GM12878 (cell line): ENCODE measurements at regions not wholly inside any gene's neighbourhood (a gene's known extent, or its start where the extent isn't known, plus 50 kb on each side); places are given as distances from the start of the nearest gene placed in this dataset.

Source experiments
- ATAC-seq: fragments of 200-7000 bp; cut with Tn5 transposase; 3 replicates; pipeline ENCODE4 v1.9.1; 2020; ENCODE audit warnings: mild to moderate bottlenecking, moderate library complexity
- BruUV-seq: library from RNA; stranded (reverse); fragments of 400-500 nt; replicated peaks from 2 replicates; lab custom pipeline; 2021; lab: Mats Ljungman, UMichigan
- CTCF ChIA-PET: fragments of 300-600 bp; sonication (Branson Sonifier 250); formaldehyde crosslinking; extraction: SDS; loops from one replicate; lab custom pipeline; 2021; ENCODE audit warnings: inconsistent platforms; lab: Yijun Ruan, JAX
- POLR2A ChIA-PET: fragments of 350-600 bp; formaldehyde crosslinking; extraction: SDS; loops from one replicate; lab custom pipeline; 2021; ENCODE audit warnings: inconsistent platforms; lab: Charles Lee
- RAD21 ChIA-PET: fragments of 300-600 bp; sonication (Branson Sonifier 250); formaldehyde crosslinking; loops from one replicate; lab custom pipeline; 2023; ENCODE audit warnings: antibody characterized with exemption; ENCODE audit not compliant: unreplicated experiment; lab: Charles Lee
- SMC1A ChIA-PET: fragments of 300-600 bp; sonication (Branson Sonifier 250); formaldehyde crosslinking; loops from one replicate; lab custom pipeline; 2023; ENCODE audit not compliant: unreplicated experiment, uncharacterized antibody; lab: Charles Lee
- DNase-seq: peaks from one replicate; pipeline ENCODE4 v3.0.0-alpha.2; 2011; ENCODE audit warnings: low read depth, low spot score
- FAIRE-seq: peaks from 3 replicates; lab custom pipeline; 2011; peaks lifted over from hg19 to GRCh38; lab: Jason Lieb, UNC
- H2AFZ ChIP-seq: 2 replicates; pipeline ENCODE4 v1.6.0; 2011; ENCODE audit warnings: low read depth, low read length, control low read depth; ENCODE audit not compliant: control insufficient read depth
- H3K27ac ChIP-seq: 2 replicates; pipeline ENCODE4 v1.5.1; 2011; ENCODE audit warnings: control low read depth; ENCODE audit not compliant: control insufficient read depth, insufficient read depth
- H3K27me3 ChIP-seq, 2 experiments: replicated peaks in 1 of 2; 2 replicates each; pipeline versions ENCODE4 v1.6.0 to v1.6.1; 2011; ENCODE audit warnings: low read length in 1 of 2; ENCODE audit not compliant: control insufficient read depth in 2 of 2, insufficient read depth in 2 of 2
- H3K36me3 ChIP-seq, 2 experiments: 2 replicates each; pipeline ENCODE4 v1.5.1; 2011; ENCODE audit warnings: low read length in 1 of 2; ENCODE audit not compliant: control insufficient read depth in 2 of 2, insufficient read depth in 2 of 2
- H3K4me1 ChIP-seq: 2 replicates; pipeline ENCODE4 v1.6.1; 2011; ENCODE audit warnings: mild to moderate bottlenecking, low read length, moderate library complexity, mixed read lengths; ENCODE audit not compliant: control insufficient read depth, insufficient read depth
- H3K4me2 ChIP-seq: 2 replicates; pipeline ENCODE4 v1.6.0; 2011; ENCODE audit warnings: control low read depth; ENCODE audit not compliant: control insufficient read depth, insufficient read depth
- H3K4me3 ChIP-seq: fragments of 200-600 bp; sonication (generic); 2 replicates; pipeline ENCODE4 v1.5.1; 2016
- H3K79me2 ChIP-seq: 2 replicates; pipeline ENCODE4 v1.6.0; 2011; ENCODE audit warnings: low read length; ENCODE audit not compliant: control insufficient read depth, insufficient read depth
- H3K9ac ChIP-seq: 2 replicates; pipeline ENCODE4 v1.8.0; 2011; ENCODE audit warnings: low read length, control low read depth, mixed read lengths; ENCODE audit not compliant: control insufficient read depth, insufficient read depth
- H3K9me3 ChIP-seq: replicated peaks from 3 replicates; pipeline ENCODE4 v1.5.1; 2011; ENCODE audit warnings: mild to moderate bottlenecking, low read length; ENCODE audit not compliant: control insufficient read depth, insufficient read depth
- H4K20me1 ChIP-seq: 2 replicates; pipeline ENCODE4 v1.6.0; 2011; ENCODE audit not compliant: control insufficient read depth, insufficient read depth
- BHLHE40 ChIP-seq, 2 experiments: fragments of 450-650 bp in 1 of 2; IDR thresholded peaks; 2 replicates each; pipeline ENCODE4 v1.6.1; 2011 to 2017; ENCODE audit warnings: low read depth in 2 of 2, borderline replicate concordance in 1 of 2, improper control_type of control experiment in 1 of 2, low read length in 1 of 2, mild to moderate bottlenecking in 1 of 2
- ELK1 ChIP-seq: IDR thresholded peaks from 2 replicates; pipeline ENCODE4 v1.6.1; 2012; ENCODE audit warnings: low read depth, low read length, improper control_type of control experiment
- ESRRA ChIP-seq: IDR thresholded peaks from 2 replicates; pipeline ENCODE4 v1.6.1; 2012; ENCODE audit warnings: mild to moderate bottlenecking, low read length, improper control_type of control experiment
- FOS ChIP-seq: IDR thresholded peaks from 3 replicates; pipeline ENCODE4 v1.6.1; 2011; ENCODE audit warnings: borderline replicate concordance; ENCODE audit not compliant: insufficient read length; ENCODE audit errors: extremely low read depth
- HCFC1 ChIP-seq: fragments of 150-350 bp; IDR thresholded peaks from 2 replicates; pipeline ENCODE4 v1.6.1; 2014; ENCODE audit warnings: low read length
- IKZF2 ChIP-seq, 2 experiments: fragments of 450-650 bp; IDR thresholded peaks; 2 replicates each; pipeline ENCODE4 v1.6.1; 2017; ENCODE audit warnings: mild to moderate bottlenecking in 2 of 2, moderate library complexity in 2 of 2
- MEF2B ChIP-seq: fragments of 450-650 bp; IDR thresholded peaks from 2 replicates; pipeline ENCODE4 v1.6.1; 2018; ENCODE audit warnings: mild to moderate bottlenecking, moderate library complexity; ENCODE audit not compliant: partially characterized antibody, poor library complexity, severe bottlenecking
- MYC ChIP-seq: IDR thresholded peaks from 2 replicates; pipeline ENCODE4 v1.6.1; 2011; ENCODE audit warnings: mild to moderate bottlenecking, low read length, moderate library complexity, inconsistent platforms; ENCODE audit not compliant: insufficient read depth, insufficient replicate concordance, insufficient read length, severe bottlenecking
- NFXL1 ChIP-seq: fragments of 450-650 bp; IDR thresholded peaks from 2 replicates; pipeline ENCODE4 v1.6.1; 2017; ENCODE audit warnings: antibody characterized with exemption, mild to moderate bottlenecking, borderline replicate concordance
- POLR2AphosphoS2 ChIP-seq: IDR thresholded peaks from 2 replicates; pipeline ENCODE4 v1.6.1; 2011; ENCODE audit warnings: low read depth, mild to moderate bottlenecking, low read length, improper control_type of control experiment, moderate library complexity
- RELA ChIP-seq: fragments of 450-650 bp; IDR thresholded peaks from 2 replicates; pipeline ENCODE4 v1.8.0; 2014; ENCODE audit warnings: borderline replicate concordance; ENCODE audit not compliant: partially characterized antibody
- SPI1 ChIP-seq: IDR thresholded peaks from 2 replicates; pipeline ENCODE4 v1.6.1; 2011; ENCODE audit warnings: low read depth, mild to moderate bottlenecking, low read length, moderate library complexity, borderline replicate concordance; ENCODE audit not compliant: insufficient read depth
- TBL1XR1 ChIP-seq: IDR thresholded peaks from 2 replicates; pipeline ENCODE4 v1.6.1; 2012; ENCODE audit warnings: low read depth, low read length, improper control_type of control experiment
- TCF12 ChIP-seq: IDR thresholded peaks from 2 replicates; pipeline ENCODE4 v1.6.1; 2011; ENCODE audit warnings: low read depth, mild to moderate bottlenecking, low read length
- ZBTB4 ChIP-seq: fragments of 450-650 bp; formaldehyde crosslinking; IDR thresholded peaks from 2 replicates; pipeline ENCODE4 v1.4.0; 2022; ENCODE audit warnings: mild to moderate bottlenecking, moderate library complexity
- WGBS: methylation state at CpG from one replicate; pipeline ENCODE4 v1.1.6; 2016; ENCODE audit warnings: low lambda C conversion rate; ENCODE audit not compliant: insufficient replicate concordance, insufficient coverage; ENCODE audit errors: missing lambda C conversion rate; 5-methylcytosine and 5-hydroxymethylcytosine counted together
- in situ Hi-C: fragments of 300-500 bp; cut with MboI; formaldehyde crosslinking; loops from 9 replicates; pipeline ENCODE4 v1.14.3; 2018; ENCODE audit warnings: mixed read lengths
- intact Hi-C: fragments of 100-400 bp; cut with micrococcal nuclease; formaldehyde crosslinking; loops from one replicate; pipeline ENCODE4 v1.14.2; 2022; ENCODE audit not compliant: unreplicated experiment
- TF ChIP-seq, protein P1 (sequence below): fragments of 150-350 bp; IDR thresholded peaks from 2 replicates; pipeline ENCODE4 v1.6.1; 2016; ENCODE audit warnings: low read depth, low read length

DNA sequence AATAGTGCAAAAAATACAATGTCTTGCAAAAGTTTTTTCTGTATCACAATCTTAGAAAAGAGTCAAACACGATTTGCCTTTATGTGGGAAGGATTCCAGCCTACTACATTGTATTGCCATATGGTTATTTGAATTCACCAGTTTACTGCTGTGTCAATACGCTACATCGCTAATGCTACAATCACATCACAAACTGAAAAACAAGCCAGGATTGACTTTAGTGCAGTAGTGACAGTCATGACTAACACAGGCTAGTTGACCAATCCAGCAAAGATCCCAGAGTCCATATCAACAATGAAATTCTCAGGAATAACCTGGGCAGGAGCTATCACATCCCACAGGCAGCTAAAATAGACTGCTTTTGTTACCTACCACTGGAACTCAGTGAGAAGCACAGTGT lies 67.0 kb downstream of the IL12A start (continued):
- no peak for TF ChIP-seq BHLHE40 (IDR thresholded peaks at IDR 0.05; ENCODE audit: borderline replicate concordance in 1 of 2, low read depth in 2 of 2, low read length in 1 of 2)

GRCh38 chr3:160057331-160057730 lies 68.7 kb downstream of the IL12A start:
- no peak for DNase-seq
- FAIRE-seq: no peak
- ChIA-PET SMC1A (no interaction called here), RAD21 (no interaction called here), CTCF (interaction anchor here (0.6 to 1.3 kb wide), 2 partner anchors 12 to 25 kb away, joined by 3 to 4 read pairs; no protein-coding TSS in a partner anchor)
- in situ Hi-C loops (no loop called here), intact Hi-C loops (no loop called here)
- H3K4me3 ChIP-seq: no peak overlapping the region
- no peaks in the 10 kb centered on the region for H3K4me1 ChIP-seq
- H3K27me3 ChIP-seq: no peaks in the 10 kb centered on the region
- no peaks in the 10 kb centered on the region for H4K20me1 ChIP-seq
- H2AFZ ChIP-seq: no peak overlapping the region
- H3K79me2 ChIP-seq: no peaks in the 10 kb centered on the region
- no peaks in the 10 kb centered on the region for H3K36me3 ChIP-seq
- 46% methylated on average over 2 of the region's 2 CpGs for WGBS
- no TSS peak for BruUV-seq
- no peak overlapping the region for H3K27ac ChIP-seq
- no peak for TF ChIP-seq NFXL1
- TF ChIP-seq POLR2AphosphoS2: no peak
- no peak for TF ChIP-seq ELK1
- TF ChIP-seq, protein P1, sequence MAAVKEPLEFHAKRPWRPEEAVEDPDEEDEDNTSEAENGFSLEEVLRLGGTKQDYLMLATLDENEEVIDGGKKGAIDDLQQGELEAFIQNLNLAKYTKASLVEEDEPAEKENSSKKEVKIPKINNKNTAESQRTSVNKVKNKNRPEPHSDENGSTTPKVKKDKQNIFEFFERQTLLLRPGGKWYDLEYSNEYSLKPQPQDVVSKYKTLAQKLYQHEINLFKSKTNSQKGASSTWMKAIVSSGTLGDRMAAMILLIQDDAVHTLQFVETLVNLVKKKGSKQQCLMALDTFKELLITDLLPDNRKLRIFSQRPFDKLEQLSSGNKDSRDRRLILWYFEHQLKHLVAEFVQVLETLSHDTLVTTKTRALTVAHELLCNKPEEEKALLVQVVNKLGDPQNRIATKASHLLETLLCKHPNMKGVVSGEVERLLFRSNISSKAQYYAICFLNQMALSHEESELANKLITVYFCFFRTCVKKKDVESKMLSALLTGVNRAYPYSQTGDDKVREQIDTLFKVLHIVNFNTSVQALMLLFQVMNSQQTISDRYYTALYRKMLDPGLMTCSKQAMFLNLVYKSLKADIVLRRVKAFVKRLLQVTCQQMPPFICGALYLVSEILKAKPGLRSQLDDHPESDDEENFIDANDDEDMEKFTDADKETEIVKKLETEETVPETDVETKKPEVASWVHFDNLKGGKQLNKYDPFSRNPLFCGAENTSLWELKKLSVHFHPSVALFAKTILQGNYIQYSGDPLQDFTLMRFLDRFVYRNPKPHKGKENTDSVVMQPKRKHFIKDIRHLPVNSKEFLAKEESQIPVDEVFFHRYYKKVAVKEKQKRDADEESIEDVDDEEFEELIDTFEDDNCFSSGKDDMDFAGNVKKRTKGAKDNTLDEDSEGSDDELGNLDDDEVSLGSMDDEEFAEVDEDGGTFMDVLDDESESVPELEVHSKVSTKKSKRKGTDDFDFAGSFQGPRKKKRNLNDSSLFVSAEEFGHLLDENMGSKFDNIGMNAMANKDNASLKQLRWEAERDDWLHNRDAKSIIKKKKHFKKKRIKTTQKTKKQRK: no peak
- no peak for TF ChIP-seq ESRRA
- TF ChIP-seq ZBTB4: no peak
- TF ChIP-seq HCFC1: no peak
- no peak for TF ChIP-seq TBL1XR1
- TF ChIP-seq TCF12: no peak
- no peak for TF ChIP-seq RELA
- no peak for TF ChIP-seq MYC
- TF ChIP-seq FOS: no peak
- TF ChIP-seq IKZF2 (IDR thresholded peaks at IDR 0.05): no peak
- no peak for TF ChIP-seq SPI1
- TF ChIP-seq MEF2B: no peak
- TF ChIP-seq, all 136 proteins: peak for 0
- Histone ChIP-seq H3K9ac (no peak overlapping the region), H3K9me3 (no peaks in the 10 kb centered on the region; the same call in 2 of the 3 replicates), H3K4me2 (no peak overlapping the region)
- ATAC-seq: no peak
- POLR2A ChIA-PET: no interaction called here
